NCI-H1436 treated with DMSO at 0.1 percent for 48 hours (cell line): ENCODE measurements at regions not wholly inside any gene's neighbourhood (a gene's known extent, or its start where the extent isn't known, plus 50 kb on each side); places are given as distances from the start of the nearest gene placed in this dataset.

Experiments
- DNase-seq: peaks from one replicate; lab custom pipeline; 2025; lab: John Stamatoyannopoulos, UW

GRCh38 chr10:29114141-29114540, 174.7 kb upstream of the LYZL1 start:
- DNase-seq = no peak

GRCh38 chr10:29117781-29118180, 171.1 kb upstream of the LYZL1 start:
- no peak for DNase-seq

GRCh38 chr10:29119374-29119773, 169.5 kb upstream of the LYZL1 start:
- no peak for DNase-seq

- DNase-seq = no peak
Measured at GRCh38 chr10:29120216-29120615, 168.7 kb upstream of the LYZL1 start.

GRCh38 chr10:29124864-29125263, 164.0 kb upstream of the LYZL1 start:
- DNase-seq = no peak

- no peak for DNase-seq
Measured at GRCh38 chr10:29127037-29127700, 161.7 kb upstream of the LYZL1 start.

- DNase-seq = no peak
Measured at GRCh38 chr10:29127731-29128130, 161.1 kb upstream of the LYZL1 start.

- DNase-seq = peak; percentile 26
Measured at GRCh38 chr10:29130190-29130673, 158.6 kb upstream of the LYZL1 start.

- DNase-seq = no peak
Measured at GRCh38 chr10:29131952-29132547, 156.8 kb upstream of the LYZL1 start.

- DNase-seq = no peak
Measured at GRCh38 chr10:29132551-29133111, 156.2 kb upstream of the LYZL1 start.

GRCh38 chr10:29135337-29135736, 153.5 kb upstream of the LYZL1 start:
- DNase-seq = no peak

GRCh38 chr10:29136411-29136810, 152.5 kb upstream of the LYZL1 start:
- DNase-seq = no peak

GRCh38 chr10:29140151-29140550, 148.7 kb upstream of the LYZL1 start:
- DNase-seq = no peak

GRCh38 chr10:29140991-29141390, 147.9 kb upstream of the LYZL1 start:
- no peak for DNase-seq

GRCh38 chr10:29141761-29142160, 147.1 kb upstream of the LYZL1 start:
- no peak for DNase-seq

GRCh38 chr10:29142516-29143314, 146.2 kb upstream of the LYZL1 start:
- no peak for DNase-seq

- no peak for DNase-seq
Measured at GRCh38 chr10:29144126-29144525, 144.7 kb upstream of the LYZL1 start.

GRCh38 chr10:29146311-29147100, 142.4 kb upstream of the LYZL1 start:
- no peak for DNase-seq

- DNase-seq = no peak
Measured at GRCh38 chr10:29150010-29150409, 138.9 kb upstream of the LYZL1 start.

GRCh38 chr10:29151005-29151404, 137.9 kb upstream of the LYZL1 start:
- no peak for DNase-seq

- DNase-seq = no peak
Measured at GRCh38 chr10:29157321-29157720, 131.5 kb upstream of the LYZL1 start.

GRCh38 chr10:29158066-29158465, 130.8 kb upstream of the LYZL1 start:
- DNase-seq = no peak
